GM06990 (cell line): ENCODE measurements at regions not wholly inside any gene's neighbourhood (a gene's known extent, or its start where the extent isn't known, plus 50 kb on each side); places are given as distances from the start of the nearest gene placed in this dataset.

Experiments used
- DNase-seq: peaks from one replicate; pipeline ENCODE4 v3.0.0-alpha.2; 2011; ENCODE audit not compliant: insufficient read length; ENCODE audit errors: extremely low read depth
- H3K27me3 ChIP-seq: replicated peaks from 2 replicates; pipeline ENCODE4 v1.6.0; 2011; ENCODE audit warnings: low read length; ENCODE audit not compliant: control insufficient read depth, insufficient read depth
- H3K36me3 ChIP-seq: 2 replicates; pipeline ENCODE4 v1.5.1; 2011; ENCODE audit warnings: low read length; ENCODE audit not compliant: control insufficient read depth, insufficient read depth
- H3K4me3 ChIP-seq: replicated peaks from 2 replicates; pipeline ENCODE4 v1.5.1; 2011; ENCODE audit warnings: low read depth, mild to moderate bottlenecking, control low read depth, low read length
- TF ChIP-seq, protein P1 (sequence below): IDR thresholded peaks from 2 replicates; pipeline ENCODE4 v1.5.1; 2011; ENCODE audit warnings: low read length, control low read depth, mild to moderate bottlenecking, inconsistent platforms; ENCODE audit not compliant: insufficient read depth, poor library complexity, severe bottlenecking

GRCh38 chr10:57849691-57850357 is 417.9 kb downstream of the IPMK start:
- Histone ChIP-seq H3K27me3 (no peaks in the 10 kb centered on the region), H3K36me3 (no peaks in the 10 kb centered on the region), H3K4me3 (no peak overlapping the region)
- TF ChIP-seq, protein P1, sequence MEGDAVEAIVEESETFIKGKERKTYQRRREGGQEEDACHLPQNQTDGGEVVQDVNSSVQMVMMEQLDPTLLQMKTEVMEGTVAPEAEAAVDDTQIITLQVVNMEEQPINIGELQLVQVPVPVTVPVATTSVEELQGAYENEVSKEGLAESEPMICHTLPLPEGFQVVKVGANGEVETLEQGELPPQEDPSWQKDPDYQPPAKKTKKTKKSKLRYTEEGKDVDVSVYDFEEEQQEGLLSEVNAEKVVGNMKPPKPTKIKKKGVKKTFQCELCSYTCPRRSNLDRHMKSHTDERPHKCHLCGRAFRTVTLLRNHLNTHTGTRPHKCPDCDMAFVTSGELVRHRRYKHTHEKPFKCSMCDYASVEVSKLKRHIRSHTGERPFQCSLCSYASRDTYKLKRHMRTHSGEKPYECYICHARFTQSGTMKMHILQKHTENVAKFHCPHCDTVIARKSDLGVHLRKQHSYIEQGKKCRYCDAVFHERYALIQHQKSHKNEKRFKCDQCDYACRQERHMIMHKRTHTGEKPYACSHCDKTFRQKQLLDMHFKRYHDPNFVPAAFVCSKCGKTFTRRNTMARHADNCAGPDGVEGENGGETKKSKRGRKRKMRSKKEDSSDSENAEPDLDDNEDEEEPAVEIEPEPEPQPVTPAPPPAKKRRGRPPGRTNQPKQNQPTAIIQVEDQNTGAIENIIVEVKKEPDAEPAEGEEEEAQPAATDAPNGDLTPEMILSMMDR, result no peak
- DNase-seq, result no peak

DNA sequence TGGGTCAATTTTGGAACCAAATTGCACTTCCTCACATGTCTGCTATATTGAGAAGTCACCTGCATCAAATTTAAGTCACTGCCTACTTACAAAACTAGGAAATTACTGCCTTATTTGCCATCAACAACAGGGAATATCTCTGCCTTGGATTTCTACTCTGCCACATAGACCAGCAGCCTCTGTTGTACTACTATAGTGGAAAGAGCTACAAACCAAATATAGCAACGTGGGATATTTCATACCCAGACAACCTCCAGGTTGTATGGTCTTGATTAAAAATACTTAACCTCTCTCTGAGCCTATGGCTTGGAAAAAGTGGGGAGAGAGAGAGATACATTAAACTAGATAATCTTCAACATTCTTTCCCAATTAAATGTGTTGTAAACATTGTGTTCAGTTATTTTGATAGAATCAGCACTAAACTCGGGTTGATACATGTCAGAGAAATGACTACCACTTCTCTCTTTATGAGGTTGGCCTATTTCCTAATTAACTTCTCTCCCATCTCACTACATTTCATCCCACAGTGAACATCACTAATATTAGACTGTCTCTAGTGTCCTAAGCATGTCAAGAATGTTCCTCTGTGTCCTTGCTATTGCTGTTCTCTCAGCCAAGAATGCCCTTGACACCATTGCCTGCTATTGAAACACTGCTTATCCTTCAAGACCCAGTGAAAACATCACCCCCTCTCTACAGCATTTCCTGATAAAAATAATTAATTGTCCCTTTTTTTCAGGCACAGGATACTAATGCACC is 421.2 kb downstream of the IPMK start:
- no peaks in the 10 kb centered on the region for H3K36me3 ChIP-seq
- DNase-seq, result no peak
- H3K4me3 ChIP-seq, result no peak overlapping the region
- TF ChIP-seq, protein P1, result no peak
- H3K27me3 ChIP-seq, result no peaks in the 10 kb centered on the region

GRCh38 chr10:57844387-57844998 is 423.2 kb downstream of the IPMK start:
- TF ChIP-seq, protein P1, result no peak
- H3K27me3 ChIP-seq, result no peaks in the 10 kb centered on the region
- H3K36me3 ChIP-seq, result no peaks in the 10 kb centered on the region
- no peak overlapping the region for H3K4me3 ChIP-seq
- no peak for DNase-seq

DNA sequence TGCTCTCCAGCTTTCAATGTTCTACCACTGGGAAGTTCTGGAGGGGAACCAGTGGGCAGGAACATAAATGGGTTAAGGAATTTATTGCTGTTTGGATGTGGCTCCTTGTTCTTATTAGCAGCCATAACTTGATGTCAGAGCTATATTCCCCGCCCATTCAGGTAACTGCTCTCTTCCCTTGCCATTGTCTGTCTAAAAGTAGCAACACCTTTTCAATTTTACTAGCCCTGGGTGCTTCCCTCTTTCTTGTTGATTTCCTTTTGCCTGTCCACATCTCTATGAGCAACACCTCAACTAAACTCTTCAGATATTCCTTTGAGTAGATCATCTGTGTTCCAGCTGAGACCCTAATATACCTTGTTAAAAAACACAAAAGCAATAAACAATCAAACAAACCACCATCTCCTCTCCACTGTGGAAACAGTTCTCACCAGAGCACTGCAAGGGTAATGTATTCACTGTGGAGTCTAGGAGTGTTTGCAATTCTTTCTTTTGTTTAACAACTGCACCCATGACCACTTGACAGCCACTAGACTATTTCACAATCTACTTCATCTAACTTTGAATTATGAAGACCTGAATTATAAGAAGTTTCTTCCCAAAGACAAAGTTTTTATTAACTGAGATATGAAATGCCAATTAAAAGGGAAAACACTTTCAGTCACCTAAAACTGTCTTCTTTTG is 436.7 kb downstream of the IPMK start:
- Histone ChIP-seq H3K27me3 (no peaks in the 10 kb centered on the region), H3K4me3 (no peak overlapping the region), H3K36me3 (no peaks in the 10 kb centered on the region)
- no peak for DNase-seq
- TF ChIP-seq, protein P1, result no peak

- DNase-seq, result no peak
- H3K4me3 ChIP-seq, result no peak overlapping the region
- H3K27me3 ChIP-seq, result no peaks in the 10 kb centered on the region
- TF ChIP-seq, protein P1, result no peak
- no peaks in the 10 kb centered on the region for H3K36me3 ChIP-seq
These were observed 442.7 kb downstream of the IPMK start for GRCh38 chr10:57825015-57825414.
